Uterus (tissue), 2 donors: ENCODE measurements at regions not wholly inside any gene's neighbourhood (a gene's known extent, or its start where the extent isn't known, plus 50 kb on each side); places are given as distances from the start of the nearest gene placed in this dataset.

ENCODE experiments used
- POLR2A ChIP-seq, 2 donors: fragments of 450-650 bp; IDR thresholded peaks; one replicate each; pipeline ENCODE4 v1.6.1; 2016; ENCODE audit warnings: antibody characterized with exemption in 2 of 2, mild to moderate bottlenecking in 1 of 2, moderate library complexity in 1 of 2
- TF ChIP-seq, protein P1 (sequence below), 4 experiments: fragments of 200-600 bp in 2 of 4; fragments of 450-650 bp in 2 of 4; sonication (generic) in 2 of 4; IDR thresholded peaks; one replicate each; pipeline ENCODE4 v1.5.1; 2016 to 2019; ENCODE audit warnings: antibody characterized with exemption in 4 of 4, mild to moderate bottlenecking in 2 of 4, moderate library complexity in 1 of 4

GRCh38 chr6:100220543-100220942, 226.5 kb upstream of the MCHR2 start:
- TF ChIP-seq, protein P1, sequence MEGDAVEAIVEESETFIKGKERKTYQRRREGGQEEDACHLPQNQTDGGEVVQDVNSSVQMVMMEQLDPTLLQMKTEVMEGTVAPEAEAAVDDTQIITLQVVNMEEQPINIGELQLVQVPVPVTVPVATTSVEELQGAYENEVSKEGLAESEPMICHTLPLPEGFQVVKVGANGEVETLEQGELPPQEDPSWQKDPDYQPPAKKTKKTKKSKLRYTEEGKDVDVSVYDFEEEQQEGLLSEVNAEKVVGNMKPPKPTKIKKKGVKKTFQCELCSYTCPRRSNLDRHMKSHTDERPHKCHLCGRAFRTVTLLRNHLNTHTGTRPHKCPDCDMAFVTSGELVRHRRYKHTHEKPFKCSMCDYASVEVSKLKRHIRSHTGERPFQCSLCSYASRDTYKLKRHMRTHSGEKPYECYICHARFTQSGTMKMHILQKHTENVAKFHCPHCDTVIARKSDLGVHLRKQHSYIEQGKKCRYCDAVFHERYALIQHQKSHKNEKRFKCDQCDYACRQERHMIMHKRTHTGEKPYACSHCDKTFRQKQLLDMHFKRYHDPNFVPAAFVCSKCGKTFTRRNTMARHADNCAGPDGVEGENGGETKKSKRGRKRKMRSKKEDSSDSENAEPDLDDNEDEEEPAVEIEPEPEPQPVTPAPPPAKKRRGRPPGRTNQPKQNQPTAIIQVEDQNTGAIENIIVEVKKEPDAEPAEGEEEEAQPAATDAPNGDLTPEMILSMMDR (IDR thresholded peaks at IDR 0.05): no peak
- no peak for TF ChIP-seq POLR2A (IDR thresholded peaks at IDR 0.05)
